Thyroid gland (tissue), 4 donors: ENCODE measurements at regions not wholly inside any gene's neighbourhood (a gene's known extent, or its start where the extent isn't known, plus 50 kb on each side); places are given as distances from the start of the nearest gene placed in this dataset.
"Not testable (repeated sequence)": the region's sequence is repeated elsewhere in the genome, so short reads cannot be mapped to it uniquely, and the experiment has no call there.

Experiments used
- CTCF ChIP-seq, 6 experiments: fragments of 200-600 bp in 3 of 6; fragments of 450-650 bp in 3 of 6; sonication (generic) in 3 of 6; IDR thresholded peaks; one replicate each; pipeline ENCODE4 v1.5.1; 2016 to 2019; ENCODE audit warnings: antibody characterized with exemption in 6 of 6, mild to moderate bottlenecking in 2 of 6, inconsistent platforms in 1 of 6, moderate library complexity in 1 of 6
- POLR2A ChIP-seq, 2 donors: fragments of 450-650 bp; IDR thresholded peaks; one replicate each; pipeline ENCODE4 v1.6.1; 2017; ENCODE audit warnings: antibody characterized with exemption in 2 of 2, mild to moderate bottlenecking in 2 of 2, moderate library complexity in 1 of 2

GRCh38 chr2:64747690-64748091, 94.0 kb upstream of the SERTAD2 start:
- TF ChIP-seq CTCF, POLR2A (IDR thresholded peaks at IDR 0.05): not testable (repeated sequence)
